DMS153 treated with DMSO at 0.1 percent for 48 hours (cell line): ENCODE measurements at regions not wholly inside any gene's neighbourhood (a gene's known extent, or its start where the extent isn't known, plus 50 kb on each side); places are given as distances from the start of the nearest gene placed in this dataset.

Source experiments
- DNase-seq: peaks from one replicate; lab custom pipeline; 2025; ENCODE audit not compliant: unreplicated experiment; lab: John Stamatoyannopoulos, UW

GRCh38 chr22:34045311-34045710 lies 125.0 kb upstream of the LARGE1 start:
- DNase-seq, result no peak

GRCh38 chr22:34055525-34056200 lies 135.4 kb upstream of the LARGE1 start:
- no peak for DNase-seq

GRCh38 chr22:34057726-34058125 lies 137.4 kb upstream of the LARGE1 start:
- DNase-seq, result no peak

DNA sequence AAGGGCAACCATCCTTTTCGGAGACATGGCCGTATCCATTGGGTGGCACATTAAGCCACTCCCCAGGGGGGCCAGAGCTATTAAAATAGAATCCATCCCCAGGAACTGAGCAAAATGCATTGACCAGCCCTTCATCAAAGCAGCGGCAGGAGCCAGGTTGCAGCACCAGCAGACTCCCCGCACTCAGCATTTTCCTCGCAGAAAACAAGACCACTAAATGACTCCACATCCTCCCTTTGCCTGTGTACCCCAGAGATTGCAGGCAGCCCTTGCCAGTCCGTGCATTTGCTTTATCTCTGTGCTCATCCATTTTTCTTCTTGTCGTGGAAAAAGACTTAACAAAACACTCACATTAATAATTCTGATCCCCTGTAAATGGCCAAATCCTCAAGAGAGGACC lies 144.4 kb upstream of the LARGE1 start:
- DNase-seq, result no peak

DNA sequence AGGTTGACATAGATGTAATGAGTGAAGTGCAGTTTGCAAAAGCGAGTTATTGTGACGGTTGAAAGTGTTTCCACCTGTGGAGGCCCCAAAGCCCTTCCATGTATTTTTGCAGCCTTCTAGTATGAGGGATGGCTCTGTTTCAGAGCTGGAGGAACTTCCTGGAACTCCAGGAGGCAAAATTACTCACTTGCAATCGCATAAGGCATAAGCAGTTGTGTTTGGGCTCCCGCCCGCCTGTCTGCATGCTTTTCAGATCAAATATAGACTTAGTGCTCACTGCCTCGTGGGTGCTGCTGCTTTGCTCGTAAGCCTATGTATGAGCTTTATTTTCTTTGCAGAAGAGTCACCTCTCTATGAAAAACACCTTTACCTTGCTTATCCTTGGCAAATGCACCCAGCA lies 146.8 kb upstream of the LARGE1 start:
- DNase-seq, result no peak

DNA sequence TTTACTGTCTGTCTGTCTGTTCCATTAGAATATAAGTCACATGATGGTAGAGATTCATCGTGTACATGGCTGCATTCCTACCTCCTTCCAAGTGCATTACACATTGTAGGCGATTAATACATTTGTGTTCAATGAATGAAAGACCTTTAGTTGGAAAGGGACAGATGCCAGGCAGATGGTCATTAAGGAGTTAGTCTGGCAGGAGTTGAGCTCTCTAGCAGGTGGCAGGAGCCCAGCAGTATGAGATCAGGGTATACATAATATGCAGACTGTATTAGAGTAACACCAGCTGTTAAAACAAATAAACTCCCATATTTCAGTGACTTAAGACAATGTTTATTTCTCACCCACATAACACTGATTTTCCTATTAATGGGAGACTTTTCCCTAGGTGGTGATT lies 147.7 kb upstream of the LARGE1 start:
- DNase-seq, result no peak

DNA sequence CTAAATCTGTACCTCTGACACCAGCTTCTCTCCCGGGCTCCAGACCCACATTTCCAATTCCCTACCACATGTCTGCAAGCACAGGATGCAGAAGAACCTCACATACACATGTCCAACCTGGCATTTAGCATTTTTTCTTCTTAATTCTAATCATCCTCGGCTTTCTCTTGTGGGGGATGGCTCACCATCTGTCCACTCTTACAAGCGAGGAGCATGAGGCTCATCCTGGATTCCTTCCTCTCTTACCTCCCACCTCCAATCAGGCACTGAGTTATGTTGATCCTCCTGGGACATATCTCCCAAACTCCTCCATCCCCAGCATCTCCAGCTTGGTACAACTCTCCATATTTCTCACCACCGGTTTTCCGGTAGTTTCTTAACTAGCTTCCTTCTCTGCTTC lies 149.8 kb upstream of the LARGE1 start:
- DNase-seq, result no peak

DNA sequence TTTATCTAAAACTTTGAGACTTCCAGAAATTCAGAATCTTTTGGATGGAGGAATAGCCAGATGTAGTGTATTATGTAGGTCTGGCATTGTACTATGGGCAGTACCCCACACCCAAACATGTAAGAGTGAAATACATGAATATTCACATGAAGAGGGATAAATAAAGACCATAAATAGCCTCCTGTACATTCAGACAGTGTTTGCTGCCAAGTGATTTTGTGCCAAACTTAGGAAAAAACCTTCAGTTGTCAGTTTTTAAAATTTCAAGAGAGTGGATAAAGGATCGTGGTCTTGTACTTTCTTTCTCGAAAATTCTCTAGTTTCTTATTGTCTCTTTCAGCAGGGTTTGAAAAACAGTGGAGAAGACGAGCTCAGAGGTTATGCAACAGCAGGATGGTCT lies 150.3 kb upstream of the LARGE1 start:
- no peak for DNase-seq

DNA sequence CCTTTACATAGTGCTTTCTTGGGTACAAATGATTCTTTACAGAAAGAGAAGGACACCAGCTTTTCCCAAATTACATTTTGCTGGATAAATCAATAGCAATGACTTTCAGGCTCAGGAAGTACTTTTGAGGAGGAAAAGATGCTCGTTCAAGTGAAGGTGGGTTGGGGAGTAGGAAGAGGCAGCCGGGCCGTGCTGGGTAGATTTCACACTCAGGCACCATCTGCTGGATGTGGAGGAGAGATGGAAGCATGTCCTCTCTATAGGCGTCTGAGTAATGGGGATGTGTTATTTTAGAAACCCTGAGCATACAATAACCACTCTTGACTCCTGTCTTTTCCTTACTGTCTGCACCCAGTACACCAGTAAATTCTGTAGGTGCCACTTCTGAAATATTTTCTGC lies 152.3 kb upstream of the LARGE1 start:
- DNase-seq, result no peak

DNA sequence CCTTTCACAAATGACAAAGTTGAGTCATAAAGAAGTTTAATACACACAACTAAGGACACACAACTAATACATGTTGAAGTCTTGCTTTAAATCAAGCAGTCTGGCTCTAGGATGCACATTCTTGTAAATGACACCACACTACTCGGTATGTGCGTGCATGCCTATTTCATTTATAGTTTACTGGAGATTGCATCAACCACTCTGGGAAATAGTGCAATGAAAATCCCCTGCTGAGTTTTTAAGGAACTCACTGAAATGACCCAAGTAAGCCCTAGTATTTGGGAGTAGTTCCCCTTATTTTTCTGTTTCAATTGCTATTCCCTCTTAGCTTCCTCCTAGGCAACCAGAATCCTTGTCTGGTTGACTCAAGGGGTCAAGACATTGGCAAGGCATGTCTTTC lies 160.2 kb upstream of the LARGE1 start:
- no peak for DNase-seq

DNA sequence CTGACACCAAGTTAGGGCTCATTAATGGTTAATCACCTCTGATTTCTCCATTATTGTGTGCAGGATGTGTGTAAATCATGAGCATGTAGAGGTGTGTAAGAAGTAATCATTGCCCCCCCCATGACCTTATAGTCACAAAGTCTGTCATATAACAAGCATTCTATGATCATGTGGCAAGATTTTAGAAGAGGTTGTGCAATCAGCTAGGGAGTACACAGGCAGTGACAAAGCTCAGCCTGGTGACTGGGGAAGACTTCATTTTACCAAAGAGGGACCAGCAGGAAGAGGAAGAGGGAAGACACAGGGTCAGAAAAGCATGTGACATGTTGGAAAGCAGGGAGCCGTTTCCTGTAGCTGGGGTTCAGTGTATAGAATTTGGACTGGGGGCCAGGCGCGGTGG lies 176.5 kb upstream of the LARGE1 start:
- DNase-seq, result no peak

- DNase-seq, result no peak
Observed at GRCh38 chr22:34099278-34099677, 179.0 kb upstream of the LARGE1 start.

- DNase-seq, result no peak
Observed at GRCh38 chr22:34102633-34103032, 182.4 kb upstream of the LARGE1 start.

- peak; percentile 33 for DNase-seq
Observed at GRCh38 chr22:34105461-34106062, 185.3 kb upstream of the LARGE1 start.

- DNase-seq, result no peak
Observed at GRCh38 chr22:34108168-34108567, 187.9 kb upstream of the LARGE1 start.

- peak; percentile 26 for DNase-seq
Observed at GRCh38 chr22:34111210-34111824, 191.0 kb upstream of the LARGE1 start.

- DNase-seq, result no peak
Observed at GRCh38 chr22:34113381-34113780, 193.1 kb upstream of the LARGE1 start.

- DNase-seq, result no peak
Observed at GRCh38 chr22:34114406-34114805, 194.1 kb upstream of the LARGE1 start.

DNA sequence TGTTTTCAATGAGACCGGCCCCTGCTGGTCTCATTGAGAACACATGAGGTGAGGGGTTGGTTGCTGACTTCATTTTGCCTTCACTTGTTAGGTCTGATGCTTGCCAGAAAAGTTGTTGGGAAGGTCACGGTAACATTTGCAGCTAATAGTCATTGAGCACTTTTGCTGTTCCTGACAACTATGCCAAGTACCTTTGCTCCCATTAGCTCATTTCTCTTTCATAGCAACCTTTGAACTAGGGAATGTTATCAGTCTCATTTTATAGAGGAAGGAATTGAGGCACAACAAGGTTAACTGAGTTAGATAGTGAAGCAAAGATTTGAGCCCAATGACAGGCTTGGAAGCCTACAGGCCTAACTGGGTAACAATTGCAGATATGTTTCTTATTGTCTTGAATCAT lies 195.4 kb upstream of the LARGE1 start:
- DNase-seq, result no peak

DNA sequence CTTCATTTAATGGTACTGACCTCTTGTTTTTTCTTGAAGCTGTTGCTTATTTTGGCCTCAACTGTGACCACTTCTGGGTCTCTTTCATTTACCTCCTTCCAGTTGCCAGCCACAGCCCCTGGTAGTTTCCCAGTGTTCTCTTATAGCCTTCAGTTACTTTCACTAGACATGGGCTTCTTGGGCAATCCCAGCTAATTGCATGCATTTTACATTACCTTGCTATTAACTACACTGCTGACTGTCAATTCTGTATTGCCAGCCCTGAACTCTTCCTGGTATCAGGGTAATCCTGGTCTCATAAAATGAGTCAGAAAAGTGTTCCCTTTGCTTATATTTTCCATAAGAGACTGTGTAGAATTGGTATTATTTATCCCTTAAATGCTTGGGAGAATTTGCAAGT lies 195.8 kb upstream of the LARGE1 start:
- no peak for DNase-seq

GRCh38 chr22:34122042-34122441 lies 201.8 kb upstream of the LARGE1 start:
- no peak for DNase-seq

DNA sequence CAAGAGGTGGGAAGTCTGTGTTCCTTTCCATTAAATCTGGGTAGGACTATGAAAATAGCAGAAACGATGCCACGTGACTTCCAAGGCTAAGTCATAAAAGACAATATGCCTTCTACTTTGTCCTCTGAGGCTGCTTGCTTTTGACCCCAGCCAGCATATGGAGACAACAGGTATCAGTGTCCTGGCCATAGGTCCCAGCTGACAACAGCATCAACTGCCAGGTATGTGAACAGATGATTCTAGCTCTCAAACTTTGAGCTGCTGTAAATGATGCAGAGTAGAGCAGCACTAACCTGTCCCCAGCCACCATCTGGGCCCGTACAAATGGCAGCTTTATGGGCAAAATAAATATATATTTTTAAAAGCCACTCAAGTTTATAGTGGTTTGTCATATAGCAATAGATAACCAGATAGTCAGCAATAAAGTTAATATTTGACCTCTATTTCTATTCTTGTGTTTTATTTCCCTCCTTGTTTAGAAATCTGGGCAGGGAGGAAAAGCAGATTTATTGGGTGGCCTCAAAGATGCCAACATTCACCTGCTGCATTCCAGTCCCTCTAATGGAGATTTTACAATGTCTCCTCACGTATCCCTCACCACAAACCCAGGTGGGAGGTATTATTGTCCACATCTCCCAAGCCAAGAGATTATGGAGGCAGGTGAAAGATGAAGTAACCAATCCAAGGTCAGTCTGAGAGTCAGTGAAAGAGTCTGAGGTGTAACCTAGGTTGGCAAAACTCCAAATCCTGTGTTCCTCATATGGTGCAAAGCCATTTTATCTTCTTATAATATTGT lies 209.6 kb upstream of the LARGE1 start:
- no peak for DNase-seq
